GM12891 (cell line): ENCODE measurements at regions not wholly inside any gene's neighbourhood (a gene's known extent, or its start where the extent isn't known, plus 50 kb on each side); places are given as distances from the start of the nearest gene placed in this dataset.
"Not testable (repeated sequence)": the region's sequence is repeated elsewhere in the genome, so short reads cannot be mapped to it uniquely, and the experiment has no call there.

Experiments used
- POLR2A ChIP-seq: IDR thresholded peaks from 2 replicates; pipeline ENCODE4 v1.6.1; 2011; ENCODE audit warnings: low read depth, low read length, control low read depth
- POLR2AphosphoS5 ChIP-seq: IDR thresholded peaks from 2 replicates; pipeline ENCODE4 v1.6.1; 2011; ENCODE audit warnings: low read depth, low read length, control low read depth
- SPI1 ChIP-seq: IDR thresholded peaks from 2 replicates; pipeline ENCODE4 v1.6.1; 2011; ENCODE audit warnings: low read depth, low read length, control low read depth
- TAF1 ChIP-seq: IDR thresholded peaks from 2 replicates; pipeline ENCODE4 v1.6.1; 2011; ENCODE audit warnings: low read depth, low read length, control low read depth

- not testable (repeated sequence) for TF ChIP-seq POLR2A, POLR2AphosphoS5, SPI1, TAF1
Observed at GRCh38 chr13:110967156-110967855, 52.4 kb upstream of the ANKRD10 start.
